ENCODE measurements at regions not wholly inside any gene's neighbourhood (a gene's known extent, or its start where the extent isn't known, plus 50 kb on each side); places are given as distances from the start of the nearest gene placed in this dataset.
"Not testable (repeated sequence)": the region's sequence is repeated elsewhere in the genome, so short reads cannot be mapped to it uniquely, and the experiment has no call there.

DNA sequence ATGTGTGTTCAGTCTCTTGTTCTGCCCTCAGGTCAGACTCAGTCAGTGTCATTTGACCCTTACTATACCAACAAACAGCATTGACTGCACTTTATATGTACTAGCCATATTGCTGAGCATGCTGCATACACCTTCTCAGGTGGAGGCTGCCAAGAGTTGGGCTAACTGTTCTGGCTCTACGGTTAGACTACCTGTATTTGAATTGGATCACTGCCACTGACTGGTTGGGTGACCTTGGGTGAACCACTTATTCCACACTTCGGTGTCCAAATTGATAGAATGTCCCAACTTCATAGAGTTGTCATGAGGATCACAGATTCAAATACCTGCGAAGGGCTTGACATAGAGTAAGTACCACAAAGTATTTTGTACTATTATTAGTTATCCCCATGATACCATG is 91.2 kb upstream of the GPR50 start:
- H3K27me3 ChIP-seq (ENCODE audit: control insufficient read depth, insufficient read depth, low read length) = no peaks in the 10 kb centered on the region
- DNase-seq (ENCODE audit: low read depth) = no peak
- no peak for FAIRE-seq
- no peak overlapping the region for H3K4me3 ChIP-seq (ENCODE audit: low read depth, low read length)
- no peaks in the 10 kb centered on the region for H3K36me3 ChIP-seq (ENCODE audit: control insufficient read depth, insufficient read depth, low read length)
- TF ChIP-seq, protein P1, sequence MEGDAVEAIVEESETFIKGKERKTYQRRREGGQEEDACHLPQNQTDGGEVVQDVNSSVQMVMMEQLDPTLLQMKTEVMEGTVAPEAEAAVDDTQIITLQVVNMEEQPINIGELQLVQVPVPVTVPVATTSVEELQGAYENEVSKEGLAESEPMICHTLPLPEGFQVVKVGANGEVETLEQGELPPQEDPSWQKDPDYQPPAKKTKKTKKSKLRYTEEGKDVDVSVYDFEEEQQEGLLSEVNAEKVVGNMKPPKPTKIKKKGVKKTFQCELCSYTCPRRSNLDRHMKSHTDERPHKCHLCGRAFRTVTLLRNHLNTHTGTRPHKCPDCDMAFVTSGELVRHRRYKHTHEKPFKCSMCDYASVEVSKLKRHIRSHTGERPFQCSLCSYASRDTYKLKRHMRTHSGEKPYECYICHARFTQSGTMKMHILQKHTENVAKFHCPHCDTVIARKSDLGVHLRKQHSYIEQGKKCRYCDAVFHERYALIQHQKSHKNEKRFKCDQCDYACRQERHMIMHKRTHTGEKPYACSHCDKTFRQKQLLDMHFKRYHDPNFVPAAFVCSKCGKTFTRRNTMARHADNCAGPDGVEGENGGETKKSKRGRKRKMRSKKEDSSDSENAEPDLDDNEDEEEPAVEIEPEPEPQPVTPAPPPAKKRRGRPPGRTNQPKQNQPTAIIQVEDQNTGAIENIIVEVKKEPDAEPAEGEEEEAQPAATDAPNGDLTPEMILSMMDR (IDR thresholded peaks at IDR 0.05; ENCODE audit: insufficient read depth, low read length, severe bottlenecking) = no peak

- no peaks in the 10 kb centered on the region for H3K27me3 ChIP-seq (ENCODE audit: control insufficient read depth, insufficient read depth, low read length)
- DNase-seq (ENCODE audit: low read depth) (peak; percentile 73), FAIRE-seq (no peak)
- H3K36me3 ChIP-seq (ENCODE audit: control insufficient read depth, insufficient read depth, low read length) = no peaks in the 10 kb centered on the region
- no peak overlapping the region for H3K4me3 ChIP-seq (ENCODE audit: low read depth, low read length)
- TF ChIP-seq, protein P1 (IDR thresholded peaks at IDR 0.05; ENCODE audit: insufficient read depth, low read length, severe bottlenecking) = no peak
Observed at GRCh38 chrX:151088221-151088620, 88.2 kb upstream of the GPR50 start.

DNA sequence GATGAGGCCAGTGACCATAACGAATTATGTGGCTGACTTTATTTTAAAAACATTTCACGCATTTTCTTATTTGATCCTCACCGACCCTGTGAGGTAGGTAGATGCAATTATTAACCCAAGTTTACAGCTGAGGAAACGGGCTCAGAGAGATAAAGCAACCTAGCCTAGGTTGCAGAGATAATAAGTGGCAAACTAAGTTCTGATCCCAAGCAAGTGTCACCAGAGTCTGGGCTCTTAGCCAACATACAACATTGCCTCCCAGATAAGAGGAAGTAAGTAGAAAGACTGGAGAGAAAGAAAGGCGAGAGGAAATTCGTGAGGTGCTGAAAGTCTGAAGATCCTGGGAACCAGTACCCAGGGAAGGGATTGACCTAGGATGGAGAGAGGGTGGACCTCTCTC is 77.4 kb upstream of the GPR50 start:
- DNase-seq (ENCODE audit: low read depth) (no peak), FAIRE-seq (no peak)
- Histone ChIP-seq H3K27me3 (ENCODE audit: control insufficient read depth, insufficient read depth, low read length) (no peaks in the 10 kb centered on the region), H3K36me3 (ENCODE audit: control insufficient read depth, insufficient read depth, low read length) (no peaks in the 10 kb centered on the region), H3K4me3 (ENCODE audit: low read depth, low read length) (no peak overlapping the region)
- TF ChIP-seq, protein P1 (IDR thresholded peaks at IDR 0.05; ENCODE audit: insufficient read depth, low read length, severe bottlenecking) = no peak

DNA sequence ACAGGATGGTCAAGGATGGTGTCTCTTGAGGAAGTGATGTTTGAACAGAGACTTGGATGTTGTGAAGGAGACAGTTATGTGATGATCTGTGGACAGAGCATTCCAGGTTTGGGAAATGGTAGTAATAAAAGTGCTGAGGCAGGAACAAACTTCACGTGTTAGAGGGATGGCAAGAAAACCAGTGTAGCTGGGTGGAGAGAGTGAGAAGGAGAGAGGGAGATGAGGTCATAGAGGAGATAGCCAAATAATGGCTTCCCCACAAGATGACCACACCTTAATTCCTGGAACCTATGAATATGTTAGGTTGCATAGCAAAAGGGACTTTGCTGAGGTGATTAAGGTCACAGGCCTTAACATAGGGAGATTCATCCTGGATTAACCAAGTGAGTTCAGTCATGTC is 75.6 kb upstream of the GPR50 start:
- Histone ChIP-seq H3K27me3 (ENCODE audit: control insufficient read depth, insufficient read depth, low read length) (no peaks in the 10 kb centered on the region), H3K4me3 (ENCODE audit: low read depth, low read length) (no peak overlapping the region), H3K36me3 (ENCODE audit: control insufficient read depth, insufficient read depth, low read length) (no peaks in the 10 kb centered on the region)
- FAIRE-seq = no peak
- TF ChIP-seq, protein P1 (IDR thresholded peaks at IDR 0.05; ENCODE audit: insufficient read depth, low read length, severe bottlenecking) = no peak
- DNase-seq (ENCODE audit: low read depth) = no peak

DNA sequence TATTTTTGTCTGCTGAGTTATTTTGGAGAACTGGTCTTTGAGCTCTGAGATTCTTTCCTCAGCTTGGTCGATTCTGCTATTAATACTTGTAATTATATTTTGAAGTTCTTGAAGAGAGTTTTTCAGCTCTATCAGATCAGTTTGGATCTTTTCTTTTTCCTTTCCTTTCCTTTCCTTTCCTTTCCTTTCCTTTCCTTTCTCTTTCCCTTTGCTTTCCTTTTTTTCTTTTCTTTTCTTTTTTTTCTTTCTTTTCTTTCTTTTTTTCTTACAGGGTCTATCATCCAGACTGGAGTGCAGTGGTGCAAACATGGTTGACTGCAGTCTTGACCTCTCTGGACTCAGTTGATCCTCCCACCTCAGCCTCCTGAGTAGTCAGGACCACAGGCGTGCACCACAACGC is 63.2 kb upstream of the GPR50 start:
- H3K27me3 ChIP-seq (ENCODE audit: control insufficient read depth, insufficient read depth, low read length); FAIRE-seq; H3K4me3 ChIP-seq (ENCODE audit: low read depth, low read length): not testable (repeated sequence)

More for the DNA sequence above, 63.2 kb upstream of the GPR50 start:
- not testable (repeated sequence) for DNase-seq (ENCODE audit: low read depth); H3K36me3 ChIP-seq (ENCODE audit: control insufficient read depth, insufficient read depth, low read length)

Data from bronchial epithelial cell (primary cell).